HG03342 (cell line): ENCODE measurements at regions not wholly inside any gene's neighbourhood (a gene's known extent, or its start where the extent isn't known, plus 50 kb on each side); places are given as distances from the start of the nearest gene placed in this dataset.

ENCODE experiments used
- ATAC-seq: cut with Tn5 transposase; IDR thresholded peaks from one replicate; pipeline ENCODE4 v1.9.1; 2021; ENCODE audit warnings: mild to moderate bottlenecking, moderate library complexity; ENCODE audit not compliant: unreplicated experiment

DNA sequence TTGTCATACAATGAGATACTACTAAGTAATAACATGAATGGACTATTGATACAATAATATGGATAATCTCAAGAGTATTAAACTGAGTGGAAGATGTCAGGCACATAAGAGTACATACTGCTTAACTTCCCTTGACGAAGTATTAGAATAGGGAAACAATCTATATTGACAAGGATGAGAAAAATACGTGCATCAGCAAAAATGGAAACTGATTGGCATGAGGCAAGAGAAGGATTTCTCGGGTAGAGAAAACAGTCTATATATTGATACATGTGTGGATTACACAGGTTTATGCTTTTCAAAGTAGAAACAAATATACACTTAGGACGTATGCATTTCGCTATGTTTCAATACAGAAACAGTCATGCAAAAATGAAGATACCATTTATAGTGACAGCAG, 57.4 kb downstream of the PRR20E start:
- no peak for ATAC-seq

DNA sequence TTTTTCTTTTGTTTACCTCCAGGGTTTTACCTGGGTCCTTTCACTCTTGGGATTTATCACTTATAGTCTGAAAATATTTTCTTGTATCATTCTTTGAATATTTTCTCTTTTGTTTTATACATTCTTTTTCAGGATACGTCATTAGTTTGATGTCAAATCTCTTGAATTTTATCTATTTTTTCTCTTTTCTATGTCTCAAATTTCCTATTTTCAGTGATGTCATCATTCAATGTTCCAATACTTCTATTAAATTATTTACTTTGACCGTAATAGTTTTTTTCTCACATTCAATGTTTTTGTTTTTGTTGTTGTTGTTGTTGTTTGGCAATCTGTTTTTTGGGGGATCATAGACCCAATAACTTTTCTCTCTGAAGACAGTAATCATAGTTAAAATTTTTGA, 83.5 kb downstream of the PRR20E start:
- ATAC-seq, result no peak

DNA sequence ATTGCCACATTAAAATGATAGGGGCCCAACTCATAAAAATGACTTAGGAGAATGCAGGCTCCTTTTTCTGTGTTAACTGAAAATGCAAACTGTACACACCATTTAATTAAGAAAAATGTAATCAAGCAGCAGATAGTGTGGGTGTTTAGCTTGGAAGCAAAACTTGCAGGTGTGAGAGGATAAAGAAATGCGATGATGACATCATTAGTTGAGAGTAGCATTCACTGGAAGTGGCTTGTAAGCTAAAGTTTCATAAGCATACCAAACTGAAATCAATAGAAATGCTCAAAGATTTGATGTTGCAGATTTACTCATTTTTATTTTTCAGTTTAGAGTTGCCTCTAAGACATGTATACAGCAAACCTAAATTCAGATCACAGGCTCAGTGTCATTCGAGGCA, 86.6 kb downstream of the PRR20E start:
- ATAC-seq, result no peak

DNA sequence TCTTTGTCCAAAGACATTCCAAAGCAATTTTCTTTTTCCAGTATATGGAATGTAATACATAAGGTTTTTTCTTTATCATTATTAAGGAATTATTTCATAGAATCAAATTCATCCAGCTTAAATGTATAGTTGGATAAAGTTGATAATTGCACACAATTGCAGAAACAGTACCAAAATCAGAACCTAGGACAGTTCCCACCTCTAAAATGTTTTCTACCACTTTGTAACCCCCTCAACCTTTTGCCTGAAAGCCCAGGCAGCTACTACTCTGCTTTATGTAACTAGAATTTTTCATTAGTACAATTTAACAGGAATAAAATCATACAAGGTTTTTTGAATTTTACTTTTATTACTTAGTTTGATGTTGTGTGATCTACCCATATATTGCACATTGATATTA, 98.0 kb downstream of the PRR20E start:
- ATAC-seq, result no peak

DNA sequence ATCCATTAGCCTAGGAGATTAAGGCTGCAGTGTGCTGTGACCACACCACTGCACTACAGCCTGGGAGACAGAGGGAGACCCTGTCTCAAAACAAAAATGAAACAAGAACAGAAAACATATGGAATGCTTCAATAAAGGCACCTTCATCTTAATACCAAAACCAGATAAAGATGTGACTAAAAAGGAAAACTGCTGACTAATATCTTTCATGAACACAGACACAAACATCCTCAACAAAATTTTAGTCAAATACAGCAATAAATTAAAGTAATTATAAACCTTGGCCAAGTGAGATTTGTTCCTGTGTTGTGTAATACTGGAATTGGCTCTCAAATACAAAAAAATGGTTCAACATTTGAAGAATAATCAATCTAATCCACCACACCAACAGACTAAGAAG, 103.5 kb downstream of the PRR20E start:
- ATAC-seq, result no peak

DNA sequence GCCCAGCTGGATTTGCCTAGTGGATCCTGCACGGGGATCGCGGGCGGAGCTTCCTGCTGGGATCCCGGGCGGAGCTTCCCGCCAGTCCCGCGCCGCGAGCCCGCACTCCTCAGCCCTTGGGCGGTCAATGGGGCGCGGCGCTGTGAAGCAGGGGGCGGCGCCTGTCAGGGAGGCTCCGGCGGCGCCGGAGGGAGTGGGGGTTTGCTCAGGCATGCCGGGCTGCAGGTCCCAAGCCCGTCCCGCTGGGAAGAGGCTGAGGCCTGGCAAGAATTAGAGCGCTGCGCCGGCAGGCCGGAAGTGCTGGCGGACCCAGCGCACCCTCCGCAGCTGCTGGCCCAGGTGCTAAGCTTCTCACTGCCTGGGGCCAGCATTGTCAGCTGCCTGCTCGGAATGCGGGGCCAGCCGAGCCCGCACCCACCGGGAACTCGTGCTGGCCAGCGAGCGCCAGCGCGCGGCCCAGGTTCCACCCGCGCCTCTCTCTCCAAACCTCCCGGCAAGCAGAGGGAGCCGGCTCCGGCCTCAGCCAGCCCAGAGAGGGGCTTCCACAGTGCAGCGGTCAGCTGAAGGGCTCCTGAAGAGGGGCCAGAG, 119.6 kb downstream of the PRR20E start:
- no peak for ATAC-seq

DNA sequence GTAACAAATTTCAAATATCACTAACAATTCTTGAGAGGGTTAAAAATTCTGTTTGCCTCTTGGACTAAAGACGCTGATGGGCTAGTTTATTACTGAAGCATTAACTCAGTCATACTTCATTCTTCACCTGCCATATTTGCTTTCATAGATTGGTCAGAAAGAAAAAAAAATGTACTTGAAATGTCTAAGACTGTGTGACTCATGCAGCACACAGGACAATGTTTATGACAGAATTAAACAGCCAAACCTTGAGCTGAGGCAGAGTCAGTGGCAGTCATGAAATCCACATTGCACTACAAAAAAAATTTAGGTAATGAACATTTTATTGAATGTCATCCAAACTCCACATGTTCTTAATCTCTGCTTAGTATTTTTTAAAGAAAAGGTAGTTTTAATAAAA, 135.6 kb downstream of the PRR20E start:
- no peak for ATAC-seq

DNA sequence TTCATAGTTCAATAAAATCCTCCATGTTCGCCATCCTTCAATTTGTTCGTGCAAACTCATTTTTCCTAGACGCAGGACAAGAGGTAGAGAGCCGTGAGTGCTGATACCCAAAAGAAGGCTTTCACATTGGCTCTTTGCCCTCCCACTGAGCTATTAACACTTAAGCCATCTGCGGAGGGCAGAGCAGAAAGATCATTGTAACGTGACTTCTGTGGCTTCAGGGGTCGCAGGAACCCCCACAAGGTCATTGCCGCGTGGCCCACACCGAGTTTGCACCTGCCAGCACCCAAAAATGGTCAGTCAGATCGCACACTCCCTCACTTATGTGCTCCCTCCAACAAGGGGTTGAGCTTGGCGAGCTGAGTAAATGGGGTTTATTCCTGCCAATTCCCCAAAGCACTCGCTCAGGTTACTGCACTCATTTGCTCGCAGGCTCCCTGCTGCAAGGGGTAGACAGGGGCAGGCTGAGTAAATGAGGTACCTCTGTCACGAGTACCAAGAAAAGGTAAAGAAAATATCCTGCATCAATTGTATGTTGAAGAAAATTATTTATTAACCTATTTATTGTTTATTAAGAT, 144.1 kb downstream of the PRR20E start:
- no peak for ATAC-seq

DNA sequence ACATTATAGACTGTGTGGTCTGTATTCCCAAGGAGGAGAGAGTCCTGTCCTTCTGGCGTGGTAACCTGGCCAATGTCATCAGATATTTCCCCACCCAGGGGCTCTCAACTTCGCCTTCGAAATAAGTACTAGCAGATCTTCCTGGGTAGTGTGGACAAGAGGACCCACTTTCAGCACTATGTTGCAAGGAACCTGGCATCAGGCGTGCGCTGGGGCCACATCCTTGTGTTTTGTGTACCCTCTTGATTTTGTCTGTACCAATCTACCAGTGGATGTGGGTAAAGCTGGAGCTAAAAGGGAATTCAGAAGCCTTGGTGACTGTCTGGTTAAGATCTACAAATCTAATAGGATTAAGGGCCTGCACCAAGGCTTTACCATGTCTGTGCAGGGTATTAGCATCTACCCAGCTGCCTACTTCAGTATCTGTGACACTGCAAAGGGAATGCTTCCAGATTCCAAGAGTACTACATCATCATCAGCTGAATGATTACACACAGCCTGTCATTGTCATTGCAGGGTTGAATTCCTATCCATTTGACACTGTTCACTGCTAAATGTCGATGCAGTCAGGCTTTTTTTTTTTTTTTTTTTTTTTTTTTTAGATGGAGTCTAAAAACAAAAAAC, 148.0 kb downstream of the PRR20E start:
- no peak for ATAC-seq

DNA sequence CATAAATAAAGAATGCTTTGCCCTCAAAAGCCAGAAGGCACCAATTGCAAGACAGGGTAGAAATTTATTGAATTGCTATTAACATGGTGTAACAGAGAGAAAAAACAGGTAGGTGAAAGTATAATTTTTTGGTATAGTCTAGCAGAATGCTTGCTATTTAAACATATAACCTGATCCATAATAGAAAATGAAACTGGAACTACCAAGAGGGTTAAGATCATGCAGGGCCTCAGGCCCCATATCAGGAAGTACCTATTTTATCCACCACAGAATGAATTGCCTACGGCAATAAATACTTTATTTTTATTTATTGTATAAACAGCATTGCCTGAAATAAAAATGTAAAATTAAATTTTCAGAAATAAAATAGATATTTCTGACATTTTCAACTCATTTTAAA, 159.5 kb downstream of the PRR20E start:
- ATAC-seq, result no peak

DNA sequence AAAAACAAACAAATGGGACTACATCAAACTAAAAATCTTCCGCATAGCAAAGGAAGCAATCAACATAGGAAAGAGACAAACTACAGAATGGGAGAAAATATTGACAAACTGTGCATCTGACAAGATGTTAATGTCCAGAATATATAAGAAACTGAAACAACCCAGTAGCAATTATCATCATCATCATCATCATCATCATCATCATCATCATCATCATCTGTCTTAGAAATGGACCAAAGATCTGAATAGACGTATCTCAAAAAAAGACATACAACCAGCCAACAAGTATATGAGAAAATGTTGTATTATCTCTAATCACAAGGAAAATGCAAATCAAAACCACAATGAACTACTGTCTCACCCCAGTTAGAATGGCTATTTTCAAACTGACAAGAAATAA, 173.9 kb downstream of the PRR20E start:
- ATAC-seq, result no peak

DNA sequence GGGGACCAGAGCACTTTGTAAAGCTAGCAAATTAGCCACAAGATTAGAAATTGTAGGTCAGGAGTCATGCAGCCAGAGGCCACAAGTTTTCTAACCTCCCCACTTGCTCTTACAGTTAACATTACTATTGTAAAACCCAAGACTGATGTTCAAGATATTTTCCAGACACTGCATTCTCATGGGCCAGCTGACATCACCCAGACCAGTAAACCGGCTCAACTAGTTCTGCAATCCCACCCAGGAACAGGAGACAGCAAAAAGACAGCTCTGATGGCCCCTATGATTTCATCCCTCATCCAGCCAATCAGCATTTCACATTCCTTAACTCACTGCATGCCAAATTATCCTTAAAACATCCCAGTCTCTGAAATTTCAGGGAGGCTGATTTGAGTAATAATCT, 178.5 kb downstream of the PRR20E start:
- ATAC-seq, result no peak

DNA sequence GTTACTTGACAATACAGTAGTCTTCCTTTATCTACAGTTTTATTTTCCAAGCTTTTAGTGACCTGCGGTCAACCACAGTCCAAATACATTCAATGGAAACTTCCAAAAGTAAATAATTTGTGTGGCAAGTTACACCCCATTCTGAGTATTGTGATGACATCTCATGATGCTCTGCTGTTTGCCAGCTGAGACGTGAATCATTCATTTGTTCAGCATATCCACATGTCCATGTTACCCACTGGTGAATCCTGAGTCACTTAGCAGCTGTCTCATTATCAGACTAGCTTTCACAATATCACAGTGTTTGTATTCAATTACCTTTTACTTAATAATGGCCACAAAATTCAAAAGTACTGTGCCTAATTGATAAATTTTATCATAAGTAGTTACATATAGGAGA, 179.8 kb downstream of the PRR20E start:
- no peak for ATAC-seq

DNA sequence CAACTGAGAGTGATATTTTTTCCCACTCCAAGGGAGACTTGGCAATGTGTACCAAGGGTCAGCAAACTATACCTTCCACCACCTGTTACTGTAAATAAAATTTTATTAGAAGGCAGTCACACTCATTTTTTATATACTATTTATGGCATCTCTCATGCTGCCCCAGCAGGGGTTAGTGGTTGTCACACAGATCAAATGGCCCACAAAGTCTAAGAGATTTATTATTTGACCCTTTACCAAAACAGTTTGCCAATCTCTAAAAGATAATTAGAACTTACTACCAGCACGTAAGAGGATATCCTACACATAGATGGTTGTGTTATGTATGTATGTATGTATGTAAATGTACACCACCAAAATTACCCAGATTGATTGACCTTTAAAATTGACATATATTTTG, 185.1 kb downstream of the PRR20E start:
- ATAC-seq, result no peak

DNA sequence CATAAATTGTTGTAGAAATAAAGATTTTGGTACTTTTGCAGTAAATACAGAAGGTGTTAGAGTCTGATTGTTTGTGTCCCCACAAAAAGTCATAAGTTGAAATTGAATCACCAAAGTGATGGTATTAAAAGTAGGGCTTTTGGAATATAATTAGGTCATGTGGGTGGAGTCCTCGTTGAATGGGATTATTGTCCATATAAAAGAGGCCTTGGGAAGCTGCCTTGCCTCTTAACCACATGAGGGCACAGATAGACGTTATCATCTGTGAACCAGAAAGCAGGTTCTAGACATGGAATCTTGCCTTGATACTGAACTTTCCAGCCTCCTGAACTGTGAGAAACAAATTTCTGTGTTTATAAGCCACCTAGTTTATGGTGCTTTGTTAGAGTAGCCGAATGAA, 186.8 kb downstream of the PRR20E start:
- no peak for ATAC-seq

DNA sequence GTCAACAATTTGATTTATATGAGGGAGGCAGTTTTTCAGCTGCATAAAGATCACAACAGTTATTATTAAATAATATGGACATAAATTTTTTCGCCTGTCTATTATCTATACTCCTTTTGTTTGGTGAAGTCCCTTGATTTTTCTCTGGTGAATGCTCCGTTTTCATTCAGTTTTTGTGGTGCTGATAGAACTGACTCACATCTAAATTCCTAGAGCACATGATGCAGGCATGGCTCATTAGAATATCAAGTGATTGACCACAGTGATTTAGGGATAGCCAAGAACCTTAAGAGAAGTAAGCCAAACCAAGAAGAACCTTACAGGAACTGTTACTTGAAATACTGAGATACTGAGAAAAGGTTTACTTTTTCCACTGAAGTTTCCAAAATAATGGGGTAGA, 208.9 kb downstream of the PRR20E start:
- ATAC-seq, result no peak

DNA sequence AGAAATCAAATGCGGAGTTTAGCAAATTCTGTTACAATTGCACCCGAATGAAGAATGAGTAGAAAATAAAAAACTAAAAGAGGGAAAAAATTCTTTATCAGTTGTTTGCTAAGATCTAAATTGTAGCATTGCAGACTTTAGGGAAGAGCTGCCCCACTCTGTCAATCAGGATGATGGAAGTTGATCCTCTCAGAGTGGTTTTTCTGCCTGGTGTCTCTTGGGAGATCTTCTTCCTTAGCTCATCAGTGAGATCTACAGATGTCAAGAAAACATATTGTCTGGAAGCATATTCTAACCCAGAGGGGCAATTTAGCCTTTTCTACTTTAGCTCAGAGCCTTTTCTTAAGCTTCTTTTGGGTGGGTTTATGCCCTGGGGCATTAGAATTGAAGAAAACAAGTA, 223.2 kb upstream of the PCDH17 start:
- ATAC-seq, result no peak

DNA sequence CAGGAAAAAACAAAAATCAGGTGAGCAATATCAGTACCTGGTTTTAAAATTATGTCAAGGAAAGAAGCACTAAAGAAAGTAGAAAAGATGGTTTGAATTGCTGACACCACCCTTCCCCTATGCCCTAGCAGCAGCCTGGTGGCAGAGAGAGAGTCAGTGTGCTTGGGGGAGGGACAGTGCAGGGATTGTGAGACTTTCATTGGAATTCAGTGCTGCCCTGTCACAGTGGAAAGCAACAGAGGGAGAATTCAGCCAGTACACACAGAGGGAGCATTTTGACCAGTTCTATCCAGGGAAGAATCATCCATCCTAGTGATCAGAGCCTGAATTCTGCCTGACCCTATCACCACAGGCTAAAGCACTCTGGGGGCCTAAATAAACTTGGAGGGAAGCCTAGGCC, 222.4 kb upstream of the PCDH17 start:
- ATAC-seq, result no peak

DNA sequence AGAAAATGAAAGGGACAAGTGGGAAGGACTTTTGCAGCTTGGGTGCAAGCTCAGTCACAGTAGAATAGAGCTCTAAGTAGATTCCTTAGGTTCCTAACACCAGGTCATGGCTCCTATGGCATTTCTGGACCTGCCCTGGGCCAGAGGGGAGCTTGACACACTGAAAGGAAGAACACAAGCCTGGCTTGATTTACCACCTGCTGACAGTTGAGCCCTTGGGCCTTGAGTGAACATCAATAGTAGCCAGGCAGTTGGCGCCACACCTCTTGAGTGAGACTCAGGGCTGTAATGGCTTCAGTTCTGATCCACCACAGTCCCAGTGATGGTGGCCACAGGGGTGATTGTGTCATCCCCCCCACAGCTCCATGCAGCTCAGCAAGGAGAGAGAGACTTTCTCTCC, 221.9 kb upstream of the PCDH17 start:
- ATAC-seq, result no peak

DNA sequence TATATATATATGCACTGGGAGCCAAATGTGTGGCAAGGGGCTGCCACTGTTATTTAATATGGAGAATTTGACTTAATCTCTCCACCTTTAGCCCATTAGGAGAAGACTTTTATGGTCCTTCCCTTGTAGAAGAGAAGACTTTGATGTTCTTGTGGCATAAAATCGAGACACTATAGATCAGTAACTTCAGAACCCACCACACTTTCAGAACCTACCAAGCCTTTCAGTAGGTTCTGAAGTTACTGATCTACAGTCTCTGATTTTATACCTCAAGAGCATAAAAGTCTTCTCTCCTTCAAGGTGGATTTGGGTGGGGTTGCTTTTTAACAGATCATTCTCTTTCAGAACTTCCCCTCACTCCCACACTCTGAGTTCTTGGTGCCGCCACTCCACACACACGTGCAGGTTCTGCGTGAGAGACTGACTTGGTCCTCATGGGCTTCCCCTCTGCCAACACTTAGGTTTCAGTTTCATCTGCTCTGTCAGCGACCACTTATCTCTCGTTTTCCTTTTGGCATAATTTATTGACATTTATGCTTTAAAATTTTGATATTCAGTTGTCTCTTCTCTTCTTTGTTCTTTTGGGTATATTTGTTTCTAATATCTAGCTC, 213.4 kb upstream of the PCDH17 start:
- ATAC-seq, result peak; percentile 44

DNA sequence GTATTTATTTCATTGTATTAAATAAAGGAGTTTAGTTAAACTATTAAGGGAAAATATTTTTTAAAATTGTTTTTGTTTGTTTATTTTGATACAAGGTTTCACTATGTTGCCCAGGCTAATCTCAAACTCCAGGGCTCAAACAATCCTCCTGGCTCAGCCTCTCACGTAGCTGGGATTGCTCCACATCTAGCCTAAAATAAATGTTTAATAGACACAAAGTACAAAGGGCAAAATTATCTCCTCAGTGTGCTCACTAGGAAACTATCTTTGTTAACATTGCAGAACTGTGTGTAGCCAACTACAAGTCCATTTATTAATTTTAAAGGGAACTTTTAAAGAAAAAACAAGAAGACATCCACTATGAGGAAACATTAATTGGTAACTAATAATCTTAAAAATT, 207.2 kb upstream of the PCDH17 start:
- ATAC-seq, result no peak

DNA sequence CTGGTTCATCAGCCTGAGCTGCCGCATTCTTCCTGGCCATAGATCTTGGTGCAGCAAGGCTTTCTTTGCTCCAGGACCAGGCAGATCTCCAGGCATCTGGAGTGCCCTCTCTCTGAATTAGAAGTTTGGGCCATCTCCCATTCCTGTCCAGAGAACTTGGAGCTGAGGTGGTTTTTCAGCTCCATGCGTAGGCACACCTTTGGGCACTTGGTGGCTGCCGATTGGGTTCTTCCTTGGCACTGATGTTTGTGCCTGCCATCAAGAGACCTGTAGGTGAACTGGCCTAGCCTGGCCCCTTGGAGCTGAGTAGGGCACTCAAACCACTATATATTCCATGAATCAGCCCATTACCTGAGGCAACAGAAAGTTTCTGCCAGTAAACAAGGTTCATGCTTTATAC, 206.0 kb upstream of the PCDH17 start:
- no peak for ATAC-seq

DNA sequence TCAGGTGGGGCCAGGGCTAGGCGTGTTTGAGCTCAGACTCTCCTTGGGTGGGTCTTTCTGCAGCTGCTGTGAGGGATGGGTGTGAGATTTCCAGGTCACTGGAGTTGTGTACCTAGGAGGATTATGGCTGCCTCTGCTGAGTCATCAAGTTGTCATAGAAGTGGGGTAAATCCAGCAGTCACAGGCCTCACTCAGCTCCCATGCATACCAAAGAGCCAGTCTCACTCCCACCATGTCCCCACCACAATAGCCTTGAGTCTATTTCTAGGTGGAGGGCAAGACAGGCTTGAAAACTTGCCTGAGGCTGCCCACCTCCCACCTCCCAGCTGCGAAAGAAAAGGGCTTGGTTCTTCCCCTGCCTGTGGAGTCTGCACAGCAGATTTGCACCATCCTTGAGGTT, 194.0 kb upstream of the PCDH17 start:
- no peak for ATAC-seq
